ENCODE measurements at regions not wholly inside any gene's neighbourhood (a gene's known extent, or its start where the extent isn't known, plus 50 kb on each side); places are given as distances from the start of the nearest gene placed in this dataset.

DNA sequence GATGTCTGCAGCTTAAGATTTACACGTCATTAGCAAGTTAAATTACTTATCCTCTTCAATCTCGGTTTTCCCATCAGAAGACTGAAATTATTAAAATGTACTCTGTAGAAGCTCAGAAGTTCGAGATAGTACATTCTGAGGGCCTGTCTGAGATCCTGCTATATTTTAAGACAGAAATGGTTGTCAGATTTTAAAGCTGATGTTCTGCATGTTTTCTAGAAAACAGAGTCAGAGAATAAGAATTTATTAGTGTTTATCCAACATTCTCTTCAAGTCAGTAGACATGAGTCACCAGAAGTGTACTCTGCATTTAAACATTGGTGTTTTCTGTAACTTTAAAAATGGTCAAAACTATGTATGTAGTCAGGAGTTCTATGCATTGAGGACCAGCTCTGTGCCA is 155.2 kb upstream of the MYOCD start:
- Histone ChIP-seq H2BK5ac (ENCODE audit: insufficient read length, low read length) (no peak overlapping the region), H3K9ac (ENCODE audit: extremely low read depth, insufficient read length, low read length) (no peak overlapping the region), H3K4ac (ENCODE audit: low read depth, low read length) (no peak overlapping the region), H2BK120ac (ENCODE audit: low read depth, low read length, poor library complexity, severe bottlenecking) (no peak overlapping the region), H3K4me2 (ENCODE audit: insufficient read depth, insufficient read length, low read length) (no peak overlapping the region), H3K27ac (ENCODE audit: insufficient read length, low read depth, low read length) (no peak overlapping the region), H2AFZ (ENCODE audit: low read length) (no peak overlapping the region), H2BK12ac (ENCODE audit: insufficient read length, low read depth, low read length) (no peak overlapping the region), H3K56ac (ENCODE audit: insufficient read length, low read depth, low read length) (no peak overlapping the region), H3K9me3 (ENCODE audit: control insufficient read depth, low read depth, low read length) (no peaks in the 10 kb centered on the region), H3K79me1 (ENCODE audit: insufficient read depth, low read depth, low read length, poor library complexity, severe bottlenecking) (no peaks in the 10 kb centered on the region), H3K18ac (ENCODE audit: insufficient read length, low read depth, low read length) (no peak overlapping the region), H4K20me1 (ENCODE audit: control insufficient read depth, insufficient read depth, insufficient read length) (no peaks in the 10 kb centered on the region), H3K79me2 (ENCODE audit: insufficient read depth, low read length) (no peaks in the 10 kb centered on the region), H4K91ac (ENCODE audit: insufficient read length, low read depth, low read length) (no peak overlapping the region), H3K27me3 (ENCODE audit: insufficient read depth, low read length) (no peaks in the 10 kb centered on the region), H3T11ph (ENCODE audit: low read length) (no peak overlapping the region), H4K5ac (ENCODE audit: insufficient read length, low read depth, low read length) (no peak overlapping the region), H3K23ac (ENCODE audit: insufficient read length, low read depth, low read length) (no peak overlapping the region), H3K23me2 (ENCODE audit: insufficient read length, low read depth, low read length, poor library complexity, severe bottlenecking) (no peaks in the 10 kb centered on the region), H4K8ac (replicated peaks; ENCODE audit: insufficient read length, low read depth, low read length) (no peak overlapping the region), H2BK20ac (ENCODE audit: low read depth, low read length, poor library complexity, severe bottlenecking) (no peak overlapping the region), H2BK15ac (ENCODE audit: low read depth, low read length) (no peak overlapping the region), H2AK5ac (ENCODE audit: insufficient read length, low read length) (no peak overlapping the region), H3K14ac (ENCODE audit: insufficient read depth, low read length) (no peak overlapping the region), H3K4me1 (ENCODE audit: insufficient read depth, low read length) (no peaks in the 10 kb centered on the region; the same call in 1 of the 2 replicates)
- Mint-ChIP-seq H3K4me3 (no peak overlapping the region), H3K4me1 (no peaks in the 10 kb centered on the region), H3K27me3 (ENCODE audit: low read depth) (no peaks in the 10 kb centered on the region), H3K27ac (no peak overlapping the region), H3K9me3 (no peaks in the 10 kb centered on the region; a peak in 1 of 5 replicates), H3K36me3 (ENCODE audit: insufficient read depth in 1 of 3, low read depth in 3 of 3) (no peaks in the 10 kb centered on the region)
- no CpG with 5 or more reads among the region's 3 CpGs for WGBS (ENCODE audit: extremely low coverage, insufficient read length, low lambda C conversion rate)
- TF ChIP-seq CTCF (conservative IDR thresholded peaks at IDR 0.05), result no peak
- no peak for DNase-seq

Measured in H9 (cell line).